Skin epidermis (tissue), 12 donors: ENCODE measurements at regions not wholly inside any gene's neighbourhood (a gene's known extent, or its start where the extent isn't known, plus 50 kb on each side); places are given as distances from the start of the nearest gene placed in this dataset.
A peak's percentile ranks its signal among the peaks of the same experiment; 100 is the strongest.
"Not testable (repeated sequence)": the region's sequence is repeated elsewhere in the genome, so short reads cannot be mapped to it uniquely, and the experiment has no call there.

Experiments used
- H3K27ac ChIP-seq, 21 experiments: fragments of 200-600 bp; sonication (generic) in 11 of 21; one replicate each; pipeline ENCODE4 v1.5.0; 2020; ENCODE audit warnings: mild to moderate bottlenecking in 3 of 21, inconsistent platforms in 2 of 21, moderate library complexity in 2 of 21
- H3K4me3 ChIP-seq, 7 experiments: fragments of 200-600 bp; sonication (generic) in 2 of 7; one replicate each; pipeline ENCODE4 v1.5.0; 2020; ENCODE audit warnings: inconsistent platforms in 2 of 7, mild to moderate bottlenecking in 2 of 7, moderate library complexity in 1 of 7

GRCh38 chr6:169859978-169860703, 108.7 kb downstream of the ERMARD start:
- H3K4me3 ChIP-seq, result no peak overlapping the region

GRCh38 chr6:169859401-169859977, 108.1 kb downstream of the ERMARD start:
- no peak overlapping the region for H3K27ac ChIP-seq
- H3K4me3 ChIP-seq, result no peak overlapping the region

More at GRCh38 chr6:169859978-169860703, 108.7 kb downstream of the ERMARD start:
- no peak overlapping the region for H3K27ac ChIP-seq

DNA sequence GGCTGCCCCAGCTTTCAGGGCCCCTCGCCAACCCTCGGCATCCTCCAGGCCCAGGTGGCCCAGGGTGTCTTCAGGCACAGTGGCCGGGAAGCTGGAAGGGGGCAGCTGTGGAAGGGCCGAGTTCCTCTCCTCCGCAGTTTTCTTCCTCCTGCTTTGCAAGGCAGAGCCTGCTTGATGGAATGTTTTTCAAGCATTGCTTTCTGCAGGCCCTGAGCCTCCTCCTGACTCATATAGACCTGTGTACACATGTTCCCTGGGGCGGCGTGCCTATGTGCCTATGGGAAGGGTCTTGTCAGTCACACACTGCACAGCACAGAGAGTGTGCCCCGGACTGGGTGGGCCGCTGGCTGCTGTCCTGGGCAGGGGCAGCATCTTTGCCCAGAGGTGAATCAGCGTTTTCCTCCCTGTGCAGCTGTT, 107.5 kb downstream of the ERMARD start:
- no peak overlapping the region for H3K4me3 ChIP-seq
- H3K27ac ChIP-seq, result no peak overlapping the region

- Histone ChIP-seq H3K4me3 (no peak overlapping the region), H3K27ac (no peak overlapping the region)
Observed at GRCh38 chr6:169858293-169858934, 107.0 kb downstream of the ERMARD start.

GRCh38 chr6:169857343-169858292, 106.2 kb downstream of the ERMARD start:
- Histone ChIP-seq H3K27ac (no peak overlapping the region), H3K4me3 (no peak overlapping the region)

- not testable (repeated sequence) for H3K27ac ChIP-seq, H3K4me3 ChIP-seq
Observed at GRCh38 chr6:169856442-169857342, 105.3 kb downstream of the ERMARD start.

- Histone ChIP-seq H3K27ac (no peak overlapping the region), H3K4me3 (no peak overlapping the region)
Observed at GRCh38 chr6:169854813-169855212, 103.4 kb downstream of the ERMARD start.

GRCh38 chr6:169854083-169854725, 102.8 kb downstream of the ERMARD start:
- Histone ChIP-seq H3K4me3 (no peak overlapping the region), H3K27ac (no peak overlapping the region)

- Histone ChIP-seq H3K4me3 (no peak overlapping the region), H3K27ac (no peak overlapping the region)
Observed at GRCh38 chr6:169853196-169854082, 102.0 kb downstream of the ERMARD start.

DNA sequence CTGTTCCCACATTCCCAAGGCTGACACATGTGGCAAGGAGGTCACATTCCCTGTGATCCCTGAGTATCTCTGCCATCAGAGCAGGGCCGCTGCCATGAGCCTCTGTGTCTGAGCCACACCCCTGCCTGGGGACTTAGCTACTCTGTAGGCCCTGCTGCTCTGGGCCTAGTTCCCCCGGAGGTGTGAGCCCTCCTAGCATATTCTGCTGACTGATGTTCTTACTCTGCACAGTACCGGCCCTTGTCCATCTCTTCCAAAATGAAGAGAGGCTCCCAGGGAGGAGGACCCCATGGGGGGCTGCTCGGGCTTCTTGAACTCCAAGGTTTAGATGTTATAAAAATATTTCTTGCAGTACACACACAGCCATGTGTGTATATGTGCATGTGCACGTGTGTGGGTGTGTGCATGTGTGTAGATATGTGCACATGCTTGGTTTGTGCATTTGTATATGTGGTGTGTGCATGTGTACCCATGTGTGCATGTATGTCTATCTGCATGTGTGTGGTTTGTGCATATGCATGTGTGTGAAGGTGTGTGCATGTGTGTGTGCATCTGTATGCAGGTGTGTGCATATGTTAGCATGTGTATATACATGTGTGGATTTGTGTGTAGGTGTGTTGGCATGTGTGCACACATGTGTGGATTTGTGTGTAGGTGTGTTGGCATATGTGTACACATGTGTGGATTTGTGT, 101.2 kb downstream of the ERMARD start:
- Histone ChIP-seq H3K4me3 (no peak overlapping the region), H3K27ac (peak overlapping the region in 11 of 21 experiments; percentile 34 to 78 (median 56))

DNA sequence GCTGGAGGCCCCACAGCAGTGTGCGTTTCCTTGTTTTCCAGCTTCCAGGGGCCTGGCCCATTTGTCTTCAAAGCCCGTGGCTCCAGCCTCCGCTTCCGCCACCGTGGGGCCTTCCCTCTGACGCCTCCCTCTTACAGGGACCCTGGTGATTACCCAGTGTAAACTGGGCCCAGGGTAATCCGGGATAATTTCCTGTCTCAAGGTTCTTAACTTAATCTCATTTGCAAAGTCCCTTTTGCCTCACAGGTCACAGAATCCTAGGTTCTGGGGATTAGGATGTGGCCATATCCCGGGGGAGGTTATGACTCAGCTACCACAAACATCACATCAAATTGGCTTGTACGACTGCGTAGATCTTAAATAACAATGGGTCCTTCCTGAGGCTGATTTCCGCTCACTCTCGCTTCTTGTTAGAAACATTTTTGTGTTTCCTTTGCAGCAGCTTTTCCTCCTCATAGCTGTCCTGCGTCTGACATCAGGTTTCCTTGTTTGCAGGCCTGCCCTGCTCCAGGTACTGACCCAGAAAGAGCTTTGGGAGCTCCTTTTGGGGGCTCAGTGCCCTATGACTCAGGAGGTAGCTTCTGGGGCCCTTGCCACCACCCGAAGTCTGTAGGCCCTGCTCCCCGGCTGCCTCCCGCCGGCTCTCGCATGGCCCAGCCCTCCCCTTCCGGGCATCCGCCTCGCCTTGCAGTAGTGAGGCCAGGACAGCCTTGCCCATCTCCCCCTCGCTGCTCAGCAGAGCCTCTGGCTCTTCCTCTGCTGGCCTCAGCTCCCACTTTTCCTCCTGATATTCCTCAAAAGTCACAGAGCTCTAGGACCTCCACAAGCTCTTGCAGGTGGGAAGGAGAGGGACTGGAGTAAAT, 100.5 kb downstream of the ERMARD start:
- H3K27ac ChIP-seq, result peak overlapping the region in 13 of 21 experiments; percentile 25 to 78 (median 49)
- no peak overlapping the region for H3K4me3 ChIP-seq

- Histone ChIP-seq H3K4me3 (no peak overlapping the region), H3K27ac (peak overlapping the region in 1 of 21 experiments; percentile 69)
Observed at GRCh38 chr6:169850746-169851145, 99.3 kb downstream of the ERMARD start.

GRCh38 chr6:169850154-169850553, 98.7 kb downstream of the ERMARD start:
- Histone ChIP-seq H3K4me3 (no peak overlapping the region), H3K27ac (no peak overlapping the region)

GRCh38 chr6:169849396-169849795, 98.0 kb downstream of the ERMARD start:
- Histone ChIP-seq H3K4me3 (no peak overlapping the region), H3K27ac (no peak overlapping the region)

DNA sequence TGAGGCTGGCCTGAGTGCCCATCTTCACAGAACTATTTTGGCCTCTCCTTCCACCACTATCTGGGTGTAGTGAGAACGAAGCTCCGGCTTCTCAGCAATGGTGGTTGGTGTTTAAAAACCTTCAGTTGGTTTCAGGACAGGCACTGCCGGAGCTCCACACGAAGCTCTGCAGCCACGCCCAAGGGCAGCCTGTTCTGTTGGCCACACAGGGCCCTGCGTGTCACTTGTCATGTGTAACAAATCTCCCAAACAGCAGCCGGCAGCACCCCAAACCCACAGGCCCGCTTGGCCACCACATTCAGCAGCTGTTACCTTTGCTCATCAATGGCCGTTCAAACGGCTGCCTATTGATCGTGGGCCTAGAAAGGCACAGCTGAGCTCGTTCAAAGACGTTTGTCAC, 97.5 kb downstream of the ERMARD start:
- Histone ChIP-seq H3K27ac (no peak overlapping the region), H3K4me3 (no peak overlapping the region)

GRCh38 chr6:169847901-169848311, 96.5 kb downstream of the ERMARD start:
- Histone ChIP-seq H3K27ac (no peak overlapping the region), H3K4me3 (no peak overlapping the region)
